Prostate gland (tissue), 2 donors: ENCODE measurements at regions not wholly inside any gene's neighbourhood (a gene's known extent, or its start where the extent isn't known, plus 50 kb on each side); places are given as distances from the start of the nearest gene placed in this dataset.

Experiments used
- DNase-seq: peaks from one replicate; pipeline ENCODE4 v3.0.0-alpha.2; 2019; ENCODE audit warnings: low spot score
- H3K27ac ChIP-seq, 2 donors: fragments of 200-600 bp; sonication (generic); 2 replicates each; pipeline ENCODE4 v1.5.1; 2017 to 2019
- H3K27me3 ChIP-seq: fragments of 200-600 bp; sonication (generic); replicated peaks from 2 replicates; pipeline ENCODE4 v1.5.1; 2019; ENCODE audit not compliant: insufficient read depth
- H3K36me3 ChIP-seq, 2 donors: fragments of 200-600 bp; sonication (generic); 1 replicate in 1 of 2; 2 replicates in 1 of 2; pipeline versions ENCODE4 v1.5.1 to v1.8.1; 2017 to 2019
- H3K4me1 ChIP-seq: fragments of 200-600 bp; sonication (generic); replicated peaks from 2 replicates; pipeline ENCODE4 v1.5.1; 2019
- H3K4me3 ChIP-seq, 2 donors: fragments of 200-600 bp; sonication (generic); 2 replicates each; pipeline ENCODE4 v1.5.1; 2017 to 2019
- H3K9me3 ChIP-seq: fragments of 200-600 bp; sonication (generic); 2 replicates; pipeline ENCODE4 v1.5.1; 2017
- CTCF ChIP-seq, 4 experiments: fragments of 200-600 bp in 2 of 4; fragments of 450-650 bp in 2 of 4; sonication (generic) in 2 of 4; IDR thresholded peaks; 1 replicate in 3 of 4; 2 replicates in 1 of 4; pipeline ENCODE4 v1.5.1; 2016 to 2019; ENCODE audit warnings: antibody characterized with exemption in 4 of 4, mild to moderate bottlenecking in 2 of 4, moderate library complexity in 2 of 4
- POLR2A ChIP-seq: fragments of 450-650 bp; IDR thresholded peaks from one replicate; pipeline ENCODE4 v1.6.1; 2016; ENCODE audit warnings: antibody characterized with exemption, mild to moderate bottlenecking
- POLR2AphosphoS5 ChIP-seq: sonication (generic); formaldehyde crosslinking; IDR thresholded peaks from one replicate; pipeline ENCODE4 v1.6.1; 2017; ENCODE audit warnings: antibody characterized with exemption
- WGBS: methylation state at CpG from one replicate; pipeline ENCODE4 v1.1.5; 2018; 5-methylcytosine and 5-hydroxymethylcytosine counted together
- intact Hi-C: fragments of 100-400 bp; cut with DNase I; formaldehyde crosslinking; loops from one replicate; pipeline ENCODE4 v1.14.2; 2022

- DNase-seq = no peak
- no peaks in the 10 kb centered on the region for H3K4me1 ChIP-seq
- no peak overlapping the region for H3K27ac ChIP-seq
- H3K36me3 ChIP-seq = no peaks in the 10 kb centered on the region
- WGBS = 79% methylated on average over 2 of the region's 2 CpGs
- intact Hi-C loops = no loop called here
- H3K4me3 ChIP-seq = no peak overlapping the region
- H3K27me3 ChIP-seq = no peaks in the 10 kb centered on the region
- H3K9me3 ChIP-seq = no peaks in the 10 kb centered on the region
- no peak for TF ChIP-seq POLR2AphosphoS5
Observed at GRCh38 chr19:28820289-28820688, 392.7 kb downstream of the UQCRFS1 start.

- Histone ChIP-seq H3K27me3 (no peaks in the 10 kb centered on the region), H3K4me1 (no peaks in the 10 kb centered on the region), H3K9me3 (no peaks in the 10 kb centered on the region), H3K4me3 (no peak overlapping the region), H3K36me3 (no peaks in the 10 kb centered on the region), H3K27ac (no peak overlapping the region)
- TF ChIP-seq POLR2A (no peak), POLR2AphosphoS5 (no peak), CTCF (IDR thresholded peaks at IDR 0.05) (no peak)
- intact Hi-C loops = no loop called here
- 64% methylated on average over 2 of the region's 2 CpGs for WGBS
- DNase-seq = no peak
Observed at GRCh38 chr19:28815257-28815656, 397.7 kb downstream of the UQCRFS1 start.

GRCh38 chr19:28794301-28794700, 418.6 kb downstream of the UQCRFS1 start:
- Histone ChIP-seq H3K27ac (no peak overlapping the region), H3K4me3 (no peak overlapping the region), H3K4me1 (no peaks in the 10 kb centered on the region), H3K36me3 (no peaks in the 10 kb centered on the region), H3K9me3 (no peaks in the 10 kb centered on the region), H3K27me3 (peaks cover 11% of the 10 kb centered on the region)
- intact Hi-C loops = no loop called here
- no peak for DNase-seq
- TF ChIP-seq POLR2A (no peak), POLR2AphosphoS5 (no peak), CTCF (IDR thresholded peaks at IDR 0.05) (no peak)
- WGBS = 62% methylated on average over 3 of the region's 3 CpGs

GRCh38 chr19:28793391-28794168, 419.4 kb downstream of the UQCRFS1 start:
- H3K27me3 ChIP-seq = peaks cover 11% of the 10 kb centered on the region
- H3K4me1 ChIP-seq = no peaks in the 10 kb centered on the region
- no peak for TF ChIP-seq CTCF (IDR thresholded peaks at IDR 0.05)
- TF ChIP-seq POLR2A = no peak
- no peak for TF ChIP-seq POLR2AphosphoS5
- 4% methylated on average over 66 of the region's 97 CpGs for WGBS
- H3K27ac ChIP-seq = no peak overlapping the region
- no peaks in the 10 kb centered on the region for H3K9me3 ChIP-seq
- DNase-seq = no peak
- intact Hi-C loops = no loop called here
- H3K36me3 ChIP-seq = no peaks in the 10 kb centered on the region
- H3K4me3 ChIP-seq = no peak overlapping the region

- H3K27ac ChIP-seq = no peak overlapping the region
- no peaks in the 10 kb centered on the region for H3K36me3 ChIP-seq
- no peaks in the 10 kb centered on the region for H3K4me1 ChIP-seq
- DNase-seq = no peak
- H3K9me3 ChIP-seq = no peaks in the 10 kb centered on the region
- H3K27me3 ChIP-seq = no peaks in the 10 kb centered on the region
- no peak overlapping the region for H3K4me3 ChIP-seq
- WGBS = 28% methylated on average over 3 of the region's 3 CpGs
- TF ChIP-seq POLR2AphosphoS5 (no peak), POLR2A (no peak), CTCF (IDR thresholded peaks at IDR 0.05) (no peak)
- intact Hi-C loops = no loop called here
Observed at GRCh38 chr19:28785971-28786370, 427.0 kb downstream of the UQCRFS1 start.
